HUES48 (cell line): ENCODE measurements at regions not wholly inside any gene's neighbourhood (a gene's known extent, or its start where the extent isn't known, plus 50 kb on each side); places are given as distances from the start of the nearest gene placed in this dataset.
"Not testable (repeated sequence)": the region's sequence is repeated elsewhere in the genome, so short reads cannot be mapped to it uniquely, and the experiment has no call there.

Source experiments
- H3K27ac ChIP-seq: one replicate; pipeline ENCODE4 v1.7.0; 2013; ENCODE audit warnings: low read depth, low read length, inconsistent platforms
- H3K27me3 ChIP-seq: 2 replicates; pipeline ENCODE4 v1.6.1; 2013; ENCODE audit warnings: mild to moderate bottlenecking, low read length; ENCODE audit not compliant: control insufficient read depth, insufficient read depth
- H3K36me3 ChIP-seq: 2 replicates; pipeline ENCODE4 v1.6.1; 2013; ENCODE audit warnings: low read length; ENCODE audit not compliant: control insufficient read depth, insufficient read depth
- H3K4me1 ChIP-seq: 2 replicates; pipeline ENCODE4 v1.6.1; 2013; ENCODE audit warnings: mild to moderate bottlenecking, low read length; ENCODE audit not compliant: control insufficient read depth, insufficient read depth
- H3K4me3 ChIP-seq: 2 replicates; pipeline ENCODE4 v1.5.1; 2013; ENCODE audit warnings: mild to moderate bottlenecking, low read depth, low read length
- H3K9ac ChIP-seq: 2 replicates; pipeline ENCODE4 v1.6.1; 2013; ENCODE audit warnings: mild to moderate bottlenecking, low read depth, low read length, moderate library complexity
- H3K9me3 ChIP-seq: 2 replicates; pipeline ENCODE4 v1.6.1; 2013; ENCODE audit warnings: low read length; ENCODE audit not compliant: control insufficient read depth, insufficient read depth

- H3K4me3 ChIP-seq, result no peak overlapping the region
- no peaks in the 10 kb centered on the region for H3K36me3 ChIP-seq
- no peak overlapping the region for H3K27ac ChIP-seq
- H3K27me3 ChIP-seq, result no peaks in the 10 kb centered on the region
- H3K4me1 ChIP-seq, result no peaks in the 10 kb centered on the region
- H3K9ac ChIP-seq, result no peak overlapping the region
- no peaks in the 10 kb centered on the region for H3K9me3 ChIP-seq
Measured at GRCh38 chr4:149897783-149898182, 82.1 kb upstream of the IQCM start.

- H3K9me3 ChIP-seq, result no peaks in the 10 kb centered on the region
- no peak overlapping the region for H3K4me3 ChIP-seq
- no peaks in the 10 kb centered on the region for H3K36me3 ChIP-seq
- no peak overlapping the region for H3K27ac ChIP-seq
- H3K27me3 ChIP-seq, result no peaks in the 10 kb centered on the region
- H3K9ac ChIP-seq, result no peak overlapping the region
- no peaks in the 10 kb centered on the region for H3K4me1 ChIP-seq
Measured at GRCh38 chr4:149901128-149901527, 85.5 kb upstream of the IQCM start.

GRCh38 chr4:149902242-149902641 lies 86.6 kb upstream of the IQCM start:
- Histone ChIP-seq H3K27me3 (no peaks in the 10 kb centered on the region), H3K4me1 (no peaks in the 10 kb centered on the region), H3K36me3 (no peaks in the 10 kb centered on the region), H3K9ac (no peak overlapping the region), H3K4me3 (no peak overlapping the region), H3K9me3 (no peaks in the 10 kb centered on the region), H3K27ac (no peak overlapping the region)

GRCh38 chr4:149910177-149910576 lies 94.5 kb upstream of the IQCM start:
- Histone ChIP-seq H3K4me1 (no peaks in the 10 kb centered on the region), H3K9me3 (no peaks in the 10 kb centered on the region), H3K9ac (no peak overlapping the region), H3K36me3 (no peaks in the 10 kb centered on the region), H3K27ac (no peak overlapping the region), H3K27me3 (no peaks in the 10 kb centered on the region), H3K4me3 (no peak overlapping the region)

- no peak overlapping the region for H3K4me3 ChIP-seq
- no peak overlapping the region for H3K27ac ChIP-seq
- no peak overlapping the region for H3K9ac ChIP-seq
- no peaks in the 10 kb centered on the region for H3K36me3 ChIP-seq
- no peaks in the 10 kb centered on the region for H3K9me3 ChIP-seq
- no peaks in the 10 kb centered on the region for H3K4me1 ChIP-seq
- no peaks in the 10 kb centered on the region for H3K27me3 ChIP-seq
Measured at GRCh38 chr4:149910604-149911350, 95.1 kb upstream of the IQCM start.

GRCh38 chr4:149911354-149911753 lies 95.7 kb upstream of the IQCM start:
- Histone ChIP-seq H3K4me1 (no peaks in the 10 kb centered on the region), H3K4me3 (no peak overlapping the region), H3K27me3 (no peaks in the 10 kb centered on the region), H3K9ac (no peak overlapping the region), H3K36me3 (no peaks in the 10 kb centered on the region), H3K9me3 (no peaks in the 10 kb centered on the region), H3K27ac (no peak overlapping the region)

GRCh38 chr4:149912000-149912399 lies 96.4 kb upstream of the IQCM start:
- Histone ChIP-seq H3K9ac (no peak overlapping the region), H3K27me3 (no peaks in the 10 kb centered on the region), H3K4me3 (no peak overlapping the region), H3K9me3 (no peaks in the 10 kb centered on the region), H3K36me3 (no peaks in the 10 kb centered on the region), H3K4me1 (no peaks in the 10 kb centered on the region), H3K27ac (no peak overlapping the region)

GRCh38 chr4:149914119-149915115 lies 98.8 kb upstream of the IQCM start:
- Histone ChIP-seq H3K27me3 (no peaks in the 10 kb centered on the region), H3K36me3 (no peaks in the 10 kb centered on the region), H3K9ac (no peak overlapping the region), H3K4me1 (no peaks in the 10 kb centered on the region), H3K27ac (no peak overlapping the region), H3K4me3 (no peak overlapping the region), H3K9me3 (no peaks in the 10 kb centered on the region)

- H3K9me3 ChIP-seq, H3K36me3 ChIP-seq, H3K27ac ChIP-seq, H3K27me3 ChIP-seq, H3K4me3 ChIP-seq, H3K4me1 ChIP-seq, H3K9ac ChIP-seq: not testable (repeated sequence)
Measured at GRCh38 chr4:149915735-149916134, 100.1 kb upstream of the IQCM start.

- Histone ChIP-seq H3K9ac (no peak overlapping the region), H3K4me1 (no peaks in the 10 kb centered on the region), H3K27me3 (no peaks in the 10 kb centered on the region), H3K4me3 (no peak overlapping the region), H3K27ac (no peak overlapping the region), H3K9me3 (no peaks in the 10 kb centered on the region), H3K36me3 (no peaks in the 10 kb centered on the region)
Measured at GRCh38 chr4:149923736-149924135, 108.1 kb upstream of the IQCM start.

GRCh38 chr4:149927514-149927913 lies 111.9 kb upstream of the IQCM start:
- no peaks in the 10 kb centered on the region for H3K36me3 ChIP-seq
- H3K4me1 ChIP-seq, result no peaks in the 10 kb centered on the region
- H3K9me3 ChIP-seq, result no peaks in the 10 kb centered on the region
- H3K9ac ChIP-seq, result no peak overlapping the region
- H3K4me3 ChIP-seq, result no peak overlapping the region
- H3K27me3 ChIP-seq, result no peaks in the 10 kb centered on the region
- no peak overlapping the region for H3K27ac ChIP-seq
